KMS-11 (cell line): ENCODE measurements at regions not wholly inside any gene's neighbourhood (a gene's known extent, or its start where the extent isn't known, plus 50 kb on each side); places are given as distances from the start of the nearest gene placed in this dataset.
"Not testable (repeated sequence)": the region's sequence is repeated elsewhere in the genome, so short reads cannot be mapped to it uniquely, and the experiment has no call there.

Experiments used
- H2AFZ ChIP-seq: fragments of 200-600 bp; sonication (generic); 2 replicates; pipeline ENCODE4 v1.6.1; 2016; ENCODE audit warnings: antibody characterized with exemption, mixed run types, low read depth
- H3K27ac ChIP-seq: fragments of 200-600 bp; sonication (generic); 2 replicates; pipeline ENCODE4 v1.6.1; 2016; ENCODE audit warnings: mild to moderate bottlenecking, mixed run types
- H3K27me3 ChIP-seq: fragments of 200-600 bp; sonication (generic); 2 replicates; pipeline ENCODE4 v1.6.1; 2017; ENCODE audit warnings: mild to moderate bottlenecking, low read depth, mixed run types, moderate library complexity; ENCODE audit not compliant: insufficient read depth
- H3K36me3 ChIP-seq: fragments of 200-600 bp; sonication (generic); 2 replicates; pipeline ENCODE4 v1.6.1; 2017; ENCODE audit warnings: mild to moderate bottlenecking, mixed run types; ENCODE audit not compliant: insufficient read depth
- H3K4me1 ChIP-seq: fragments of 200-600 bp; sonication (generic); 2 replicates; pipeline ENCODE4 v1.6.1; 2016; ENCODE audit warnings: mild to moderate bottlenecking, low read depth, mixed run types; ENCODE audit not compliant: poor library complexity, severe bottlenecking
- H3K4me2 ChIP-seq: fragments of 200-600 bp; sonication (generic); 2 replicates; pipeline ENCODE4 v1.7.0; 2016; ENCODE audit warnings: mild to moderate bottlenecking, mixed run types
- H3K4me3 ChIP-seq: fragments of 200-600 bp; sonication (generic); IDR thresholded peaks from 2 replicates; pipeline ENCODE4 v1.6.1; 2017; ENCODE audit warnings: low read depth, low read length, mixed read lengths; ENCODE audit not compliant: insufficient read depth
- H3K79me2 ChIP-seq: fragments of 200-600 bp; sonication (generic); 2 replicates; pipeline ENCODE4 v1.6.1; 2016; ENCODE audit warnings: low read depth, mixed run types; ENCODE audit not compliant: insufficient read depth
- H3K9ac ChIP-seq: fragments of 200-600 bp; sonication (generic); 2 replicates; pipeline ENCODE4 v1.6.1; 2016; ENCODE audit warnings: mild to moderate bottlenecking, mixed run types
- H4K20me1 ChIP-seq: fragments of 200-600 bp; sonication (generic); 2 replicates; pipeline ENCODE4 v1.6.1; 2016; ENCODE audit warnings: mild to moderate bottlenecking, mixed run types; ENCODE audit not compliant: insufficient read depth
- CTCF ChIP-seq: fragments of 200-600 bp; sonication (generic); conservative IDR thresholded peaks from 2 replicates; pipeline ENCODE4 v1.6.1; 2017; ENCODE audit warnings: low read depth, mild to moderate bottlenecking, antibody characterized with exemption, low read length, moderate library complexity, mixed read lengths

GRCh38 chr21:28068455-28069358, 924.0 kb downstream of the LTN1 start:
- Histone ChIP-seq H3K36me3 (no peaks in the 10 kb centered on the region), H3K79me2 (no peaks in the 10 kb centered on the region), H3K27ac (no peak overlapping the region), H3K4me3 (no peak overlapping the region), H3K4me2 (no peak overlapping the region), H3K27me3 (no peaks in the 10 kb centered on the region), H4K20me1 (no peaks in the 10 kb centered on the region), H3K9ac (no peak overlapping the region), H3K4me1 (peaks cover 17% of the 10 kb centered on the region), H2AFZ (no peak overlapping the region)
- TF ChIP-seq CTCF: no peak

GRCh38 chr21:28066596-28067387, 925.9 kb downstream of the LTN1 start:
- H3K79me2 ChIP-seq: no peaks in the 10 kb centered on the region
- H2AFZ ChIP-seq: no peak overlapping the region
- H3K27me3 ChIP-seq: no peaks in the 10 kb centered on the region
- H3K9ac ChIP-seq: no peak overlapping the region
- 0 out of 2 replicates have a peak overlapping the region, but pooled peaks have one; percentile 3 for H3K4me2 ChIP-seq
- no peak overlapping the region for H3K4me3 ChIP-seq
- no peak overlapping the region for H3K27ac ChIP-seq
- H3K4me1 ChIP-seq: peaks cover 20% of the 10 kb centered on the region
- no peak for TF ChIP-seq CTCF
- no peaks in the 10 kb centered on the region for H4K20me1 ChIP-seq
- no peaks in the 10 kb centered on the region for H3K36me3 ChIP-seq

GRCh38 chr21:28066076-28066475, 926.6 kb downstream of the LTN1 start:
- peaks cover 20% of the 10 kb centered on the region for H3K4me1 ChIP-seq
- peak overlapping the region; percentile 3; the same call in 1 of the 2 replicates for H3K4me2 ChIP-seq
- no peak overlapping the region for H2AFZ ChIP-seq
- H3K9ac ChIP-seq: no peak overlapping the region
- no peaks in the 10 kb centered on the region for H3K79me2 ChIP-seq
- no peak for TF ChIP-seq CTCF
- H3K36me3 ChIP-seq: no peaks in the 10 kb centered on the region
- H4K20me1 ChIP-seq: no peaks in the 10 kb centered on the region
- H3K27ac ChIP-seq: no peak overlapping the region
- H3K27me3 ChIP-seq: no peaks in the 10 kb centered on the region
- H3K4me3 ChIP-seq: no peak overlapping the region

- peaks cover 20% of the 10 kb centered on the region for H3K4me1 ChIP-seq
- no peaks in the 10 kb centered on the region for H3K27me3 ChIP-seq
- H3K79me2 ChIP-seq: no peaks in the 10 kb centered on the region
- no peak overlapping the region for H3K9ac ChIP-seq
- H3K27ac ChIP-seq: no peak overlapping the region
- H2AFZ ChIP-seq: no peak overlapping the region
- no peak overlapping the region for H3K4me2 ChIP-seq
- H4K20me1 ChIP-seq: no peaks in the 10 kb centered on the region
- H3K36me3 ChIP-seq: no peaks in the 10 kb centered on the region
- no peak overlapping the region for H3K4me3 ChIP-seq
- no peak for TF ChIP-seq CTCF
These were observed 929.1 kb downstream of the LTN1 start for GRCh38 chr21:28063241-28064216.

GRCh38 chr21:28052956-28053355, 939.7 kb downstream of the LTN1 start:
- H3K4me1 ChIP-seq, H3K4me3 ChIP-seq, H3K9ac ChIP-seq, H3K36me3 ChIP-seq, H3K27ac ChIP-seq, H4K20me1 ChIP-seq, H3K4me2 ChIP-seq, H2AFZ ChIP-seq, H3K27me3 ChIP-seq, H3K79me2 ChIP-seq: not testable (repeated sequence)
